Occipital lobe (tissue), 1 donor: ENCODE measurements at regions not wholly inside any gene's neighbourhood (a gene's known extent, or its start where the extent isn't known, plus 50 kb on each side); places are given as distances from the start of the nearest gene placed in this dataset.

ENCODE experiments used
- DNase-seq: peaks from one replicate; lab custom pipeline; 2025; lab: John Stamatoyannopoulos, UW

- no peak for DNase-seq
These were observed 612.0 kb upstream of the KCNMB2 start for GRCh38 chr3:177924261-177924660.

GRCh38 chr3:177928172-177928873 lies 607.9 kb upstream of the KCNMB2 start:
- DNase-seq: no peak

DNA sequence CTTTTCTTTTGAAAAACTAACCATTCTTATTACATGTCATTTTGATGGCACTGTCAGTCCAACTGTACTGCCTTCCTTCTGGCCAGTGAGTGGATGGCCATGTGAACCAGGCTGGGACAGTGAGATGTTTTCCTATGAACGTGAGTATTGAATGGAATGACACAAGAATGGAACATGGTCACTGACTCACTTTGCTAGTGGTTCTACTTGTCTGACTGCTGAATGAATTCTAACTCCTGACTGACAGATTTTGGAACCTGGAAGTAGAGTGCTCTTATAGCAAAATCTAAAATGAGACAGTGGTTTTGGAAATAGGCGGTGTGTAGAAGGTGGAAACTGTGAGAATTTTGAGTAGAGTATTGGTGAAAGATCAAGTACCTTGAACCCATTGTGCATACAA lies 606.9 kb upstream of the KCNMB2 start:
- DNase-seq: no peak

DNA sequence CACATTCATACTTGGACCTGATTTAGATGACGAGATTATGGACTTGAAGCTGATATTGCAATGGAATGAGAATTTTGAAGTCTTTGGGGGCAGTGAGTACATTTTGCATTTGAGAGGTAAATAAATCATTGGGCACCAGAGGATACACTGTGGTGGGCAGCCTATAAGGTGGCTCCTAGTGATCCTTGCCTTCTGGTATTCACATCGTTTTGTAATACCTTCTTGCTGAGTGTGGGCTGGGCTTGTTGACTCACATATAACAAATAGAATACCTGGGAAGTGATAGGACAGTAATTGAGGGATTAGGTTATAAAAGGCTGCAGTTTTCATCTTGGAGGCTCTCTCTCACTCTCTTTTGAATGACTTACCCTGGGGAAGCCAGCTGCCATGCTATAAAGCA lies 605.5 kb upstream of the KCNMB2 start:
- DNase-seq: no peak

GRCh38 chr3:177931346-177931745 lies 604.9 kb upstream of the KCNMB2 start:
- DNase-seq: no peak

DNA sequence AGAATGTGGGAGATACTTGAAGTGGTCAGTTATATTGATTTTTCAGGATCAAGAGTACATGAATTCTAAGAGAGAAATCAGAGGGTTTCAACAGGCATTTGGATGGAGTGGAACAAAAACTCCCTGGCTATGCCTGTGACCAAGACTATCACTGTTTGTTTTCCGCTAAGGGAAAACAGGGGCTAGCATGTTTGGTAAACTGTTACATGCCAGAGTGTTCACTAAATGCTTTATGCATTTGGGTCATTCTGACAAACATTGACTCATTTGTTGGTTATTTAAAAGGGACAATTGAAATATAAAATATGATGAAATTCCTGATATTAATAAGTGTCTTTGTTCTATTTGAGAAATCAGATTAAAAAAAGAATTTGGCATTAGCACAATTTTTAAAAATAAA lies 603.9 kb upstream of the KCNMB2 start:
- DNase-seq: no peak

DNA sequence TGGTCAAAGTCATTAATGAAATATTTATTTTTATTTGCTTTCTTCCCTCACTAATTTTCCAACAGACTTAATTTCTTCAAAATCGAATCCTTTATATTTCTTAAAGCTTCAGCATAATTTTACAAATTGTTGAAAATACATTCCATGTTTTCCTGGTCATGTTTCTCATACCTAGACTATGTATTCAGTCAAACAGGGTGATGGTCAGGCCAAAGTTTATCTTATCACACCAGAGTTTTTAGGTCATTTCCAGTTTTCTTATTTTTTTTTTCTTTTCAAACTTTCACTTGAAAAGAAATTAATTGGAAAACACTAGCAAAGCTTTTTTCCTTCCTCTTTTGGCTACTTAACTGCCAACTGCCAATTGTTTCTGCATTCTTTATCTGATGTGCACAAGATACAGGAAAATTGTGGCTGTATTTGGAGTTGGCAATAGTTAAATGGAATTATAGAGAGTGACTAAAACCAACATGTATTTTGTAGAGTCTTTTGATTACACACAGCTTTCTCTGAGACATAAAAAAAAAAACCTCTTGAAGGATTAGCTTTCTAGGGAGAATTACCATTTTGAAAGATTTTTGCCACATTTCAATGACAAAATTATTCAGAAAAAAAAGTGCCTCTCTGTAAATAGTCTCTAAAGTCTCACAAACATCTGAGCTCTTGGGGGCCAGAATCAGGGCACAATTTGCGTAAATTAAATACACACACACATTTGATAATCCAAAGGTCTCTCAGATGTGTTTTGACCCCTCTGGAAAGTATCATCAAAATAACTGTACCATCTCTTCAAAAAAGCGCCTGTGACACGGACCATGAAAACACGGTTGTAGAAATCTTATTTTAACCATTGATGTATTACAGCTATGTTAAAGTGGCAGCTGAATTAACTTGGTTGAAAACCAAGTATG lies 603.2 kb upstream of the KCNMB2 start:
- no peak for DNase-seq

DNA sequence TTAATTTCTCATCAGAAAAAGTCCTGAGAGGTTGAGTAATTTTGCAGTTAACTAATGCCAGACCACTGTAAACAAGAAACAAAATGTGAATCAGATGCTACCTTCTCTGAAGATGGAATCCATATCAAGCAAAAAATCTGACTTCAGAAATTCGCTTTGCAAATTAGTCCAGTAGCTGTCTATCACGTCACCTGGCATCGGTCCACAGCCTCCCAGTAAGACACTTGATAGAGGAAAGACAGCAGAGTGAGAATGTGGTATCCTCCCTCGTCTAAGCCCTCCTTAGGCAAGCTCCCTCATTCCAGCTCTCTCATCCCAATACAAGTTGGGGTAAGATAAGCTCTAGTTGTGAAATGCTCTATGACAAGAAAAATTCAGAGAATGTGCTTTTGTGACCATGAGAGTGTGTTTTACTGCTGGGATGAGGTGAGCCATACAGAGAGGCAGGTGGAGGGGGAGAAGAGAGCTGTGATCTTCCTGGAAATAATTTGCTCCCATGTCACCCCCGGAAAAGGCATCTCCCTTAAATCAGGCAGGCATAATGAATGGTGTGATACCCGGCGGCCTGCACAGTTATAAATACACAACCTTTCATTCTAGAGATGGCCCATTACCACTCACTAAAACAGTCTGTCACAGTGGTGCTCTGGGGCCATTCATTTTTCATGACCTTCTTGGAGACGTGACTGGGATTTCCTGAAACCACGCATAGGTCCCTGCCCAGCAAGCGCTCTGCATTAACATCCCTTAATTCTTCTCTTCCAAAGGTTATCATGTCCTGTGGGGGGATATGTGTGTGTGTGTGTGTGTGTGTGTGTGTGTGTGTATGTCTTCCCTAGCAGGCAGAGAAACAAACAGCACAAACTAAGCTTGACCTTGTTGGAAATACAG lies 602.0 kb upstream of the KCNMB2 start:
- no peak for DNase-seq

GRCh38 chr3:177935047-177935446 lies 601.2 kb upstream of the KCNMB2 start:
- DNase-seq: no peak

- no peak for DNase-seq
These were observed 599.5 kb upstream of the KCNMB2 start for GRCh38 chr3:177936721-177937120.

DNA sequence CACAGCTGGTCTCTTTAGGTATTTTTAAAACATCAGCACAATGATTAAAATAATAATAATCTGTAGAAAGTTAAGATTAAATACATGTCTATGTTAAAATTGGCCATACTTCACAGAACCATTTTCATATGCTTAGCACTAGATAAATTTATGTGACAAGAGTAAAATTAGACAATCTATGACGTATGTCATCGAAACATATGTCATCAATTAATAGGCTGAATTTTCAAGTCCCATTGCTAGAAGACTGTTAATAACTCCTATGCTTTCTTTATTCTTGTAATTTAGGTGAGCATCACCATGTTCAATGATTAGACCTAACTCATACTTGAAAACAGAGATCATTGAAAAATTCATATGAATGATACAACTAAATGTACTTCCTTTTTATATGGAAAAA lies 593.3 kb upstream of the KCNMB2 start:
- DNase-seq: no peak

DNA sequence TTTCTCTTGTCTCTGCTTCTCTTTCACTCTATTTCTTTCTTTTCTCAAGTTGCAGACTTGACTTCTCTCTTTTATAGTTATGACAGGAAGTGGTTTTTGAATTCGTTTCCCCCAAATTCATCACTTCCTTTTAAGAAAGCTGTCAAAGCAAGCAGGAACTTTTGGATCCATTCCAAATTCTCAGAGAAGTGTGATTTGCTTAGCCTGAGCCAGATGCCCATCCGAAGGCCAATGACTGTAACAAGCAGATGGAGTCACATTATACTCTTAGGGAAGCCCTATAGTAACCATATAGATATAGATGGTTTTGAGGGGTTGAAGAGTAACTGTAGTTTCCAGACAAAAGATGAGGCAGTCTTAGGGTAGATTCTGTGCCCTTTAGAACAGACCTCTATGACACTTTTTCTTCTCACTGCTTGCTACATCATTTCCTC lies 592.0 kb upstream of the KCNMB2 start:
- no peak for DNase-seq

GRCh38 chr3:177946048-177946447 lies 590.2 kb upstream of the KCNMB2 start:
- no peak for DNase-seq

DNA sequence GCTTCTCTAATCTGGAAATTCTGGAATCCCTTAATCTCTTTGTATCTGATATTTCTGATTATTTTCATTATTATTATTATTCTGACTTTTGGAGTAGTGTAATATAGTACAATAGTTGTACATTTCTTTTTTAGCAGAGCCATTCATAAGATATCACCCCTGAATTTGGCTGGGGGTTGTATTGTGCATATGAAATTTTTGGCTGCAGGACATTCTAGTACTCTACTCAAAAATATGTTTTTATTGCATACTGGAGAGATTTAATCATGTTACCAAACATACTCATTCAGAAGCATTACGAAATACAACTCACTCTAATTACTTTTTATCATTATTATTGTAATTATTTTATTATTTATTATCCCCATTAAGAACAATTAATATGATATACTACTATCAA lies 589.7 kb upstream of the KCNMB2 start:
- DNase-seq: no peak

DNA sequence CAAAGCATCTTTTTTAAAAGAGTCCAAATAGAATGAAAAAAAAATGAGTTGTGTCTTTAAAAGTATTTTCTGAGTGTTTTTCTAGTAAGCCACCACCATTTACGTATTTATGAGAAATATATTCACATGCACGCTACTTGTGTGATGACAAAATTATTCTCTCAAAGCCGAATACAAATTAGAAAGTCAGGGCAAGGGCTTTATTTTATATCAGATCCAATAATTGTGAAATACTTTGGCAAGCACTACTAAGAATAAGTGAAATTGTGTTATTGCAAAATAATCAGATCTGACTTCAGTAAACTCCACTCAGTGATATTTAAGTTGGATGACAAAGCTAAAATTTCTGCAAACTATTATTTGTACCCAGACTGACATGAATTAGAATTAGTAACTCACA lies 589.3 kb upstream of the KCNMB2 start:
- DNase-seq: no peak

- no peak for DNase-seq
These were observed 588.3 kb upstream of the KCNMB2 start for GRCh38 chr3:177947901-177948300.

DNA sequence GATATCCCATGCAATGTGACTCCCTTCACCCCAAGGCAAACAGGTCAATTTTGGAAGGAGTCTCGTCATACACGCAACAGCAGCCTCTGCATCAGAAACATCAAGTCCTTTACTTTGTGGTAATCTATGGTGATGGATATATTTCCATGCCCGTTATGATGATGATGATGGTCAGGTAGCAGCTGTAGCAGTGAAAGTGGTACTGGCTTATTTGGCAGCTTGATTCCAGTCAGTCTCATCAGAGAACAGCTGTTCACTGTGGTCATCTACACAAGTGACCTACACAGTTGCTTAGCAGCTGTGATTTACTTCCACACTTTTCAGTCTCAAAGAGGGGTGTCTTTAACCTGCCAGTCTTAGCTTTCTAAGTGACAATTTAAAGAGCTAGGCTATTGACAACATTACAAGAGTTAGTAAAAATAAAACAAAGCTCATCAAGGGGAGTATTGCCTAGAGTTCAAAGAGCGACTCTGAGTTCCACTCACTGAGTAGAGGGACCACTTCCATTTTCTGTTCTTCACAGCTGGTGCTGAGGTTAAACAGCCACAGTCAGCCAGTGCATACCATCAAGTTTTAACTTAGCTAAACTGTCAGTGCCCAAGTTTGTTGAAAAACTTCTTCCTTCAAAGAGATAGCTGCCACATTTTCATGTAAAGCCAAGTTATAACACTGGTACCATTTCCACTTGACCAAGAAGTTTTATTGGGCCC lies 587.4 kb upstream of the KCNMB2 start:
- no peak for DNase-seq

DNA sequence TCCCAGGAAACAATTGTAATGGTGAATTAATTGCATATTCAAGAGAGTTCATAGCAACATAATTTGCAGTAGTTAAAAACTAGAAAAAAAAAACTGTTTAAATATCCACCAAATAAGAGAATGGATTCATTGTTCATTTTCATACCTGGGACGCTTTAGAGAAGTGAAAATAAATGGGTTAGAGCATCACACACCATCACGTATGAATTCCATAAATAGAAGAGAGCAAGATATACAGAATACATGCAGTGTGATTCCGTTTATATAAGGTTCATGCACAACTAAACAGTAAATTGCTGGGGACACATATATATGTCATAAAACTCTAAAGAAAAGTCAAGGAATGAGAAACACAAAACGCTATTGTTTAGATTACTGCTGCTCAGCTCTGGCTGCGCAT lies 577.0 kb upstream of the KCNMB2 start:
- no peak for DNase-seq

DNA sequence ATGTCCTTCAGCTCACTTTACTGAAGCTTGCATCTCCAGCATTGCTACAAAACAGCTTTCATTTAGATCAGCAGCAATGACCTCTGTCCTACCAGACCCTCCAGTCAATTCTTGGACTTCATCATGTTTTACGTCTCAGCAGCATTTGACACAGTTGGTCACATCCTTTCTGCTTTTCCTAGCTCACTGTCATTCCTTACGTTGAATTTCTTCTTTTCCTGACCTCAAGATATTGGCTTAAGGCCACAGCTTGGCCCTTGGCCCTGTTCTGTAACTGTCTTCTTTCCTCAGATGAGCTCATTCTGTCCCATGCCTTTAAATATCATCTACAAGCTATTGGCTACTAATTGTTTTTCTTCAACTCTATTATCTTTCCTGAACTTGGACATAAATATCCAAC lies 576.2 kb upstream of the KCNMB2 start:
- DNase-seq: no peak

GRCh38 chr3:177960722-177961121 lies 575.5 kb upstream of the KCNMB2 start:
- no peak for DNase-seq

DNA sequence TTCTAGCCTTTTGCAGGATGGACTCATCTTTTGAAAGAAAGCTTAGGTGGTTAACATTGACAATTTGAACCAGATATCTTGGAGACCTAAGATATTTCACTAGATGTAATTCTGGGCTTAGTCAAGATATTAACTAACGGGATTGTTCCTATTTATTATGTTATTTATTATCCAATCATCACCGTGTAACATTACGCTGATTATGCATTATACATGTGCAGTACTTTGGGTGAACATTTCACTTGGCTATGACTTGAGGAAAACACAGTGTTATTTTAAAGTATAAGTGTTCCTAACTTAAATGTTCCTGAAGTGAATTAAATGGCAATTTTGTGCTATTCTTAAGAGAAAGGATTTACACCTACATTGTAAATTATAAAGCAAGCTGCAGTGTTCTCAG lies 574.5 kb upstream of the KCNMB2 start:
- DNase-seq: no peak
